Right atrium auricular region (tissue), 2 donors: ENCODE measurements at regions not wholly inside any gene's neighbourhood (a gene's known extent, or its start where the extent isn't known, plus 50 kb on each side); places are given as distances from the start of the nearest gene placed in this dataset.

Experiments
- DNase-seq: peaks from one replicate; pipeline ENCODE4 v3.0.0-alpha.2; 2019; ENCODE audit warnings: low spot score
- H3K27ac ChIP-seq, 2 donors: fragments of 200-600 bp; sonication (generic); 1 replicate in 1 of 2; 2 replicates in 1 of 2; pipeline ENCODE4 v1.5.1; 2016 to 2019
- H3K27me3 ChIP-seq, 2 donors: fragments of 200-600 bp; sonication (generic); one replicate each; pipeline versions ENCODE4 v1.5.1 to v1.6.0; 2017 to 2019
- H3K36me3 ChIP-seq: fragments of 200-600 bp; sonication (generic); one replicate; pipeline ENCODE4 v1.5.1; 2016
- H3K4me1 ChIP-seq, 2 donors: fragments of 200-600 bp; sonication (generic); one replicate each; pipeline versions ENCODE4 v1.5.1 to v1.6.0; 2017 to 2019
- H3K4me3 ChIP-seq, 2 donors: fragments of 200-600 bp; sonication (generic); 1 replicate in 1 of 2; 2 replicates in 1 of 2; pipeline ENCODE4 v1.5.1; 2017 to 2019; ENCODE audit warnings: mild to moderate bottlenecking in 1 of 2, moderate library complexity in 1 of 2
- H3K9me3 ChIP-seq, 2 donors: fragments of 200-600 bp; sonication (generic); one replicate each; pipeline ENCODE4 v1.5.1; 2019
- CTCF ChIP-seq, 2 donors: fragments of 200-600 bp; sonication (generic); IDR thresholded peaks; one replicate each; pipeline ENCODE4 v1.5.1; 2019; ENCODE audit warnings: antibody characterized with exemption in 2 of 2

GRCh38 chr6:94651239-94651638, 926.1 kb upstream of the MANEA start:
- no peak overlapping the region for H3K4me3 ChIP-seq
- no peaks in the 10 kb centered on the region for H3K9me3 ChIP-seq
- no peaks in the 10 kb centered on the region for H3K27me3 ChIP-seq
- no peaks in the 10 kb centered on the region for H3K36me3 ChIP-seq
- H3K4me1 ChIP-seq, result no peaks in the 10 kb centered on the region
- no peak for DNase-seq
- H3K27ac ChIP-seq, result no peak overlapping the region
- no peak for TF ChIP-seq CTCF (IDR thresholded peaks at IDR 0.05)

- no peaks in the 10 kb centered on the region for H3K27me3 ChIP-seq
- no peaks in the 10 kb centered on the region for H3K4me1 ChIP-seq
- no peaks in the 10 kb centered on the region for H3K9me3 ChIP-seq
- no peaks in the 10 kb centered on the region for H3K36me3 ChIP-seq
- H3K27ac ChIP-seq, result no peak overlapping the region
- no peak for TF ChIP-seq CTCF (IDR thresholded peaks at IDR 0.05)
- no peak for DNase-seq
- H3K4me3 ChIP-seq, result no peak overlapping the region
These were observed 932.1 kb upstream of the MANEA start for GRCh38 chr6:94645191-94645590.

GRCh38 chr6:94639564-94639963, 937.8 kb upstream of the MANEA start:
- Histone ChIP-seq H3K4me1 (no peaks in the 10 kb centered on the region), H3K9me3 (no peaks in the 10 kb centered on the region), H3K4me3 (no peak overlapping the region), H3K27ac (no peak overlapping the region), H3K27me3 (no peaks in the 10 kb centered on the region), H3K36me3 (no peaks in the 10 kb centered on the region)
- no peak for TF ChIP-seq CTCF (IDR thresholded peaks at IDR 0.05)
- DNase-seq, result no peak

GRCh38 chr6:94636780-94637385, 940.5 kb upstream of the MANEA start:
- Histone ChIP-seq H3K9me3 (no peaks in the 10 kb centered on the region), H3K4me3 (no peak overlapping the region), H3K27me3 (no peaks in the 10 kb centered on the region), H3K4me1 (no peaks in the 10 kb centered on the region), H3K27ac (no peak overlapping the region), H3K36me3 (no peaks in the 10 kb centered on the region)
- no peak for DNase-seq
- no peak for TF ChIP-seq CTCF (IDR thresholded peaks at IDR 0.05)

- DNase-seq, result no peak
These were observed 953.7 kb upstream of the MANEA start for GRCh38 chr6:94623586-94623985.

More at GRCh38 chr6:94623586-94623985, 953.7 kb upstream of the MANEA start:
- H3K9me3 ChIP-seq, result no peaks in the 10 kb centered on the region
- no peaks in the 10 kb centered on the region for H3K36me3 ChIP-seq
- no peak overlapping the region for H3K4me3 ChIP-seq
- TF ChIP-seq CTCF (IDR thresholded peaks at IDR 0.05), result no peak
- no peak overlapping the region for H3K27ac ChIP-seq
- H3K27me3 ChIP-seq, result no peaks in the 10 kb centered on the region
- H3K4me1 ChIP-seq, result no peaks in the 10 kb centered on the region
